Umbilical cord (tissue), 1 donor: ENCODE measurements at regions not wholly inside any gene's neighbourhood (a gene's known extent, or its start where the extent isn't known, plus 50 kb on each side); places are given as distances from the start of the nearest gene placed in this dataset.
"Not testable (repeated sequence)": the region's sequence is repeated elsewhere in the genome, so short reads cannot be mapped to it uniquely, and the experiment has no call there.

Experiments used
- DNase-seq: peaks from one replicate; pipeline ENCODE4 v3.0.0-alpha.2; 2015; ENCODE audit warnings: low spot score

- no peak for DNase-seq
Observed at GRCh38 chr2:20949256-20949655, 94.6 kb downstream of the APOB start.

- no peak for DNase-seq
Observed at GRCh38 chr2:20946468-20946867, 97.4 kb downstream of the APOB start.

- DNase-seq, result not testable (repeated sequence)
Observed at GRCh38 chr2:20943721-20944120, 100.2 kb downstream of the APOB start.

GRCh38 chr2:20942646-20943125, 101.2 kb downstream of the APOB start:
- DNase-seq, result no peak

- no peak for DNase-seq
Observed at GRCh38 chr2:20940856-20941255, 103.0 kb downstream of the APOB start.

- DNase-seq, result peak; percentile 53
Observed at GRCh38 chr2:20939931-20940795, 103.7 kb downstream of the APOB start.

GRCh38 chr2:20937353-20937752, 106.5 kb downstream of the APOB start:
- DNase-seq, result no peak

- no peak for DNase-seq
Observed at GRCh38 chr2:20935168-20935775, 108.6 kb downstream of the APOB start.

GRCh38 chr2:20934236-20934635, 109.6 kb downstream of the APOB start:
- peak; percentile 69 for DNase-seq

GRCh38 chr2:20933714-20934113, 110.2 kb downstream of the APOB start:
- DNase-seq, result no peak

- no peak for DNase-seq
Observed at GRCh38 chr2:20931346-20931745, 108.4 kb upstream of the LDAH start.

GRCh38 chr2:20930928-20931327, 108.0 kb upstream of the LDAH start:
- DNase-seq, result peak; percentile 86

GRCh38 chr2:20929721-20930120, 106.8 kb upstream of the LDAH start:
- no peak for DNase-seq

GRCh38 chr2:20928617-20929016, 105.7 kb upstream of the LDAH start:
- DNase-seq, result no peak

- DNase-seq, result no peak
Observed at GRCh38 chr2:20925265-20925889, 102.5 kb upstream of the LDAH start.

GRCh38 chr2:20919297-20919800, 96.4 kb upstream of the LDAH start:
- no peak for DNase-seq

GRCh38 chr2:20917719-20918572, 95.0 kb upstream of the LDAH start:
- DNase-seq, result no peak

- no peak for DNase-seq
Observed at GRCh38 chr2:20917287-20917660, 94.4 kb upstream of the LDAH start.

- DNase-seq, result peak; percentile 69
Observed at GRCh38 chr2:20916604-20917286, 93.8 kb upstream of the LDAH start.

GRCh38 chr2:20915271-20915670, 92.4 kb upstream of the LDAH start:
- no peak for DNase-seq

- no peak for DNase-seq
Observed at GRCh38 chr2:20914771-20915170, 91.9 kb upstream of the LDAH start.
